GM12878 (cell line): ENCODE measurements at regions not wholly inside any gene's neighbourhood (a gene's known extent, or its start where the extent isn't known, plus 50 kb on each side); places are given as distances from the start of the nearest gene placed in this dataset.

Source experiments
- ATAC-seq: fragments of 200-7000 bp; cut with Tn5 transposase; 3 replicates; pipeline ENCODE4 v1.9.1; 2020; ENCODE audit warnings: mild to moderate bottlenecking, moderate library complexity
- BruUV-seq: library from RNA; stranded (reverse); fragments of 400-500 nt; replicated peaks from 2 replicates; lab custom pipeline; 2021; lab: Mats Ljungman, UMichigan
- CTCF ChIA-PET: fragments of 300-600 bp; sonication (Branson Sonifier 250); formaldehyde crosslinking; extraction: SDS; loops from one replicate; lab custom pipeline; 2021; ENCODE audit warnings: inconsistent platforms; lab: Yijun Ruan, JAX
- POLR2A ChIA-PET: fragments of 350-600 bp; formaldehyde crosslinking; extraction: SDS; loops from one replicate; lab custom pipeline; 2021; ENCODE audit warnings: inconsistent platforms; lab: Charles Lee
- RAD21 ChIA-PET: fragments of 300-600 bp; sonication (Branson Sonifier 250); formaldehyde crosslinking; loops from one replicate; lab custom pipeline; 2023; ENCODE audit warnings: antibody characterized with exemption; ENCODE audit not compliant: unreplicated experiment; lab: Charles Lee
- SMC1A ChIA-PET: fragments of 300-600 bp; sonication (Branson Sonifier 250); formaldehyde crosslinking; loops from one replicate; lab custom pipeline; 2023; ENCODE audit not compliant: unreplicated experiment, uncharacterized antibody; lab: Charles Lee
- DNase-seq: peaks from one replicate; pipeline ENCODE4 v3.0.0-alpha.2; 2011; ENCODE audit warnings: low read depth, low spot score
- FAIRE-seq: peaks from 3 replicates; lab custom pipeline; 2011; peaks lifted over from hg19 to GRCh38; lab: Jason Lieb, UNC
- H2AFZ ChIP-seq: 2 replicates; pipeline ENCODE4 v1.6.0; 2011; ENCODE audit warnings: low read depth, low read length, control low read depth; ENCODE audit not compliant: control insufficient read depth
- H3K27ac ChIP-seq: 2 replicates; pipeline ENCODE4 v1.5.1; 2011; ENCODE audit warnings: control low read depth; ENCODE audit not compliant: control insufficient read depth, insufficient read depth
- H3K27me3 ChIP-seq, 2 experiments: replicated peaks in 1 of 2; 2 replicates each; pipeline versions ENCODE4 v1.6.0 to v1.6.1; 2011; ENCODE audit warnings: low read length in 1 of 2; ENCODE audit not compliant: control insufficient read depth in 2 of 2, insufficient read depth in 2 of 2
- H3K36me3 ChIP-seq, 2 experiments: 2 replicates each; pipeline ENCODE4 v1.5.1; 2011; ENCODE audit warnings: low read length in 1 of 2; ENCODE audit not compliant: control insufficient read depth in 2 of 2, insufficient read depth in 2 of 2
- H3K4me1 ChIP-seq: 2 replicates; pipeline ENCODE4 v1.6.1; 2011; ENCODE audit warnings: mild to moderate bottlenecking, low read length, moderate library complexity, mixed read lengths; ENCODE audit not compliant: control insufficient read depth, insufficient read depth
- H3K4me2 ChIP-seq: 2 replicates; pipeline ENCODE4 v1.6.0; 2011; ENCODE audit warnings: control low read depth; ENCODE audit not compliant: control insufficient read depth, insufficient read depth
- H3K4me3 ChIP-seq: fragments of 200-600 bp; sonication (generic); 2 replicates; pipeline ENCODE4 v1.5.1; 2016
- H3K79me2 ChIP-seq: 2 replicates; pipeline ENCODE4 v1.6.0; 2011; ENCODE audit warnings: low read length; ENCODE audit not compliant: control insufficient read depth, insufficient read depth
- H3K9ac ChIP-seq: 2 replicates; pipeline ENCODE4 v1.8.0; 2011; ENCODE audit warnings: low read length, control low read depth, mixed read lengths; ENCODE audit not compliant: control insufficient read depth, insufficient read depth
- H3K9me3 ChIP-seq: replicated peaks from 3 replicates; pipeline ENCODE4 v1.5.1; 2011; ENCODE audit warnings: mild to moderate bottlenecking, low read length; ENCODE audit not compliant: control insufficient read depth, insufficient read depth
- H4K20me1 ChIP-seq: 2 replicates; pipeline ENCODE4 v1.6.0; 2011; ENCODE audit not compliant: control insufficient read depth, insufficient read depth
- E2F4 ChIP-seq: IDR thresholded peaks from 2 replicates; pipeline ENCODE4 v1.6.1; 2012; ENCODE audit warnings: low read depth, low read length, improper control_type of control experiment
- EED ChIP-seq: sonication (generic); IDR thresholded peaks from 2 replicates; pipeline ENCODE4 v1.6.1; 2016; ENCODE audit warnings: antibody characterized with exemption, low read depth
- NFYA ChIP-seq: IDR thresholded peaks from 2 replicates; pipeline ENCODE4 v1.6.1; 2011; ENCODE audit warnings: low read depth, mild to moderate bottlenecking, low read length, improper control_type of control experiment, borderline replicate concordance
- RBBP5 ChIP-seq: fragments of 200-600 bp; sonication (generic); conservative IDR thresholded peaks from 2 replicates; pipeline ENCODE4 v1.6.1; 2016
- SP1 ChIP-seq: IDR thresholded peaks from one replicate; pipeline ENCODE4 v1.6.1; 2011; ENCODE audit warnings: low read depth, low read length
- WGBS: methylation state at CpG from one replicate; pipeline ENCODE4 v1.1.6; 2016; ENCODE audit warnings: low lambda C conversion rate; ENCODE audit not compliant: insufficient replicate concordance, insufficient coverage; ENCODE audit errors: missing lambda C conversion rate; 5-methylcytosine and 5-hydroxymethylcytosine counted together
- in situ Hi-C: fragments of 300-500 bp; cut with MboI; formaldehyde crosslinking; loops from 9 replicates; pipeline ENCODE4 v1.14.3; 2018; ENCODE audit warnings: mixed read lengths
- intact Hi-C: fragments of 100-400 bp; cut with micrococcal nuclease; formaldehyde crosslinking; loops from one replicate; pipeline ENCODE4 v1.14.2; 2022; ENCODE audit not compliant: unreplicated experiment
- TF ChIP-seq, protein P1 (sequence below): fragments of 450-650 bp; IDR thresholded peaks from 2 replicates; pipeline ENCODE4 v1.6.1; 2017; ENCODE audit warnings: mild to moderate bottlenecking

DNA sequence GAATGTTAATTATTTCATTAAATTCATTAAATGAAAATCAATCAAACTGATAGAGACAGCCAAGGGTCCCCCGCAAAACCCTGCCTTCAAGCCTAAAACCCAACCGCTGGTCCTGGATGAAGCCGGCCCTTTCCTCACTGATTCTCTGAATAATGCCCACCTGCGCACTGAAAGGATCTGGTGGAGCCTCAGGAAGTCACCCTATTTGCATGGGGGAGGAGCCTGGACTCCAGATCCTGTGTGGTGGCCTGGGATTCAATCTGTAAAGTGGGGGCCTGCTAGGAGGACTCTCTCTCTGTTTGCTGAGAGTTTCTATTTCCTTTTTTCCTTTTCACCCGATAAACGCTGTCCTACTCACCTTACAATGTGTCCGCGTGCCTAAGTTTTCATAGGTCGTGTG, 97.9 kb upstream of the ADAMTS3 start:
- Histone ChIP-seq H3K36me3 (no peaks in the 10 kb centered on the region), H3K27ac (no peak overlapping the region), H4K20me1 (no peaks in the 10 kb centered on the region), H3K79me2 (no peaks in the 10 kb centered on the region), H3K4me1 (no peaks in the 10 kb centered on the region), H3K27me3 (no peaks in the 10 kb centered on the region), H3K9ac (no peak overlapping the region), H3K9me3 (no peaks in the 10 kb centered on the region), H3K4me3 (no peak overlapping the region)
- POLR2A ChIA-PET: no interaction called here
- BruUV-seq: no TSS peak
- WGBS: 67% methylated on average over 9 of the region's 9 CpGs
- CTCF ChIA-PET: no interaction called here
- intact Hi-C loops: no loop called here
- no peak for DNase-seq
- FAIRE-seq: no peak
- TF ChIP-seq RBBP5: no peak
- TF ChIP-seq NFYA: no peak
- TF ChIP-seq SP1: no peak
- TF ChIP-seq EED: no peak
- TF ChIP-seq E2F4: no peak
- TF ChIP-seq, protein P1, sequence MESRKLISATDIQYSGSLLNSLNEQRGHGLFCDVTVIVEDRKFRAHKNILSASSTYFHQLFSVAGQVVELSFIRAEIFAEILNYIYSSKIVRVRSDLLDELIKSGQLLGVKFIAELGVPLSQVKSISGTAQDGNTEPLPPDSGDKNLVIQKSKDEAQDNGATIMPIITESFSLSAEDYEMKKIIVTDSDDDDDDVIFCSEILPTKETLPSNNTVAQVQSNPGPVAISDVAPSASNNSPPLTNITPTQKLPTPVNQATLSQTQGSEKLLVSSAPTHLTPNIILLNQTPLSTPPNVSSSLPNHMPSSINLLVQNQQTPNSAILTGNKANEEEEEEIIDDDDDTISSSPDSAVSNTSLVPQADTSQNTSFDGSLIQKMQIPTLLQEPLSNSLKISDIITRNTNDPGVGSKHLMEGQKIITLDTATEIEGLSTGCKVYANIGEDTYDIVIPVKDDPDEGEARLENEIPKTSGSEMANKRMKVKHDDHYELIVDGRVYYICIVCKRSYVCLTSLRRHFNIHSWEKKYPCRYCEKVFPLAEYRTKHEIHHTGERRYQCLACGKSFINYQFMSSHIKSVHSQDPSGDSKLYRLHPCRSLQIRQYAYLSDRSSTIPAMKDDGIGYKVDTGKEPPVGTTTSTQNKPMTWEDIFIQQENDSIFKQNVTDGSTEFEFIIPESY: no peak
- TF ChIP-seq, all 136 proteins: peak for 0
- Histone ChIP-seq H2AFZ (no peak overlapping the region), H3K4me2 (no peak overlapping the region)
- in situ Hi-C loops: no loop called here
- ChIA-PET RAD21 (no interaction called here), SMC1A (no interaction called here)
- no peak for ATAC-seq
